Gastrocnemius medialis (tissue), 4 donors: ENCODE measurements at regions not wholly inside any gene's neighbourhood (a gene's known extent, or its start where the extent isn't known, plus 50 kb on each side); places are given as distances from the start of the nearest gene placed in this dataset.

Experiments
- ATAC-seq, 2 donors: fragments of 150-250 bp; one replicate each; pipeline ENCODE4 v1.9.1; 2016
- DNase-seq, 2 donors: peaks; one replicate each; pipeline ENCODE4 v3.0.0-alpha.2; 2019
- H3K27ac ChIP-seq, 4 donors: fragments of 200-600 bp; sonication (generic); 1 replicate in 1 of 4; 2 replicates in 3 of 4; pipeline ENCODE4 v1.5.1; 2016 to 2018; ENCODE audit warnings: mild to moderate bottlenecking in 2 of 4, moderate library complexity in 1 of 4
- H3K27me3 ChIP-seq, 3 donors: fragments of 200-600 bp; sonication (generic) in 2 of 3; 1 replicate in 1 of 3; 2 replicates in 2 of 3; pipeline versions ENCODE4 v1.5.1 to v1.6.0; 2016 to 2019; ENCODE audit warnings: mild to moderate bottlenecking in 1 of 3, moderate library complexity in 1 of 3
- H3K36me3 ChIP-seq, 2 donors: fragments of 200-600 bp; sonication (generic) in 1 of 2; one replicate each; pipeline ENCODE4 v1.5.1; 2017 to 2018
- H3K4me1 ChIP-seq, 2 donors: fragments of 200-600 bp; sonication (generic) in 1 of 2; one replicate each; pipeline ENCODE4 v1.5.1; 2016 to 2017; ENCODE audit warnings: mild to moderate bottlenecking in 2 of 2
- H3K4me3 ChIP-seq, 4 donors: fragments of 200-600 bp; sonication (generic) in 3 of 4; 1 replicate in 1 of 4; 2 replicates in 3 of 4; pipeline ENCODE4 v1.5.1; 2016 to 2019; ENCODE audit warnings: mild to moderate bottlenecking in 2 of 4
- H3K9me3 ChIP-seq, 3 donors: fragments of 200-600 bp; sonication (generic) in 2 of 3; 1 replicate in 1 of 3; 2 replicates in 2 of 3; pipeline ENCODE4 v1.5.1; 2016 to 2019
- POLR2A ChIP-seq, 2 donors: fragments of 450-650 bp; IDR thresholded peaks; one replicate each; pipeline ENCODE4 v1.6.1; 2017; ENCODE audit warnings: antibody characterized with exemption in 2 of 2, mild to moderate bottlenecking in 2 of 2, moderate library complexity in 2 of 2
- in situ Hi-C, 4 donors: fragments of 200-750 bp; cut with MboI; loops; one replicate each; pipeline versions ENCODE4 v1.15.0 to v1.8.0; 2017; ENCODE audit warnings: low sequenced_read_pairs in 4 of 4
- intact Hi-C: fragments of 100-400 bp; cut with DNase I; formaldehyde crosslinking; loops from one replicate; pipeline ENCODE4 v1.15.1; 2023; ENCODE audit warnings: low total_unique reads
- TF ChIP-seq, protein P1 (sequence below), 5 experiments: fragments of 450-650 bp in 3 of 5; fragments of 200-600 bp in 2 of 5; sonication (generic) in 2 of 5; IDR thresholded peaks in 4 of 5; conservative IDR thresholded peaks in 1 of 5; 1 replicate in 4 of 5; 2 replicates in 1 of 5; pipeline ENCODE4 v1.5.1; 2016 to 2019; ENCODE audit warnings: antibody characterized with exemption in 5 of 5, mild to moderate bottlenecking in 3 of 5, moderate library complexity in 3 of 5

DNA sequence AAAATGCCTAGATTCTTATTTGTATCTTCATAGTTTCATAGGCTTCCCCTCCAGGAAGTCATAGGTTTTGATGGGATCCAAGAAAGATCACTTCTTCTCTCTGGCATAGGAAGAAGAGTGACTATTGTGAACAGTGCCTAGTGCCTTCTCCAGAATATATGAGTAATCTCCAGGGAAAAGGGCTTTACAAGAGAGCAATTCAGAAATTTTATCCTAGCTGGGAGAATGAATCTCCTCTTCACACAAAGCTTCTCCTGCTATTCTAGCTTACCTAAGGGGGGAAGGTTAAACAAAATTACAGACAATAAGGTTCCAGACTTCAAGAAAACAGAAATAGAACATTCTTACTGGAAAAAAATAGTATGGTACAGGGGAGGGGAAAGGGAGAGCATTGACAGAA, 1193.3 kb upstream of the CDH6 start:
- Histone ChIP-seq H3K27me3 (no peaks in the 10 kb centered on the region), H3K36me3 (no peaks in the 10 kb centered on the region), H3K9me3 (no peaks in the 10 kb centered on the region), H3K4me3 (no peak overlapping the region), H3K4me1 (no peaks in the 10 kb centered on the region), H3K27ac (no peak overlapping the region)
- ATAC-seq (no peak), DNase-seq (no peak)
- intact Hi-C loops, result no loop called here
- in situ Hi-C loops, result no loop called here
- TF ChIP-seq, protein P1, sequence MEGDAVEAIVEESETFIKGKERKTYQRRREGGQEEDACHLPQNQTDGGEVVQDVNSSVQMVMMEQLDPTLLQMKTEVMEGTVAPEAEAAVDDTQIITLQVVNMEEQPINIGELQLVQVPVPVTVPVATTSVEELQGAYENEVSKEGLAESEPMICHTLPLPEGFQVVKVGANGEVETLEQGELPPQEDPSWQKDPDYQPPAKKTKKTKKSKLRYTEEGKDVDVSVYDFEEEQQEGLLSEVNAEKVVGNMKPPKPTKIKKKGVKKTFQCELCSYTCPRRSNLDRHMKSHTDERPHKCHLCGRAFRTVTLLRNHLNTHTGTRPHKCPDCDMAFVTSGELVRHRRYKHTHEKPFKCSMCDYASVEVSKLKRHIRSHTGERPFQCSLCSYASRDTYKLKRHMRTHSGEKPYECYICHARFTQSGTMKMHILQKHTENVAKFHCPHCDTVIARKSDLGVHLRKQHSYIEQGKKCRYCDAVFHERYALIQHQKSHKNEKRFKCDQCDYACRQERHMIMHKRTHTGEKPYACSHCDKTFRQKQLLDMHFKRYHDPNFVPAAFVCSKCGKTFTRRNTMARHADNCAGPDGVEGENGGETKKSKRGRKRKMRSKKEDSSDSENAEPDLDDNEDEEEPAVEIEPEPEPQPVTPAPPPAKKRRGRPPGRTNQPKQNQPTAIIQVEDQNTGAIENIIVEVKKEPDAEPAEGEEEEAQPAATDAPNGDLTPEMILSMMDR (IDR thresholded peaks at IDR 0.05 in 4 of 5, conservative IDR thresholded peaks at IDR 0.05 in 1 of 5), result no peak
- no peak for TF ChIP-seq POLR2A (IDR thresholded peaks at IDR 0.05)

DNA sequence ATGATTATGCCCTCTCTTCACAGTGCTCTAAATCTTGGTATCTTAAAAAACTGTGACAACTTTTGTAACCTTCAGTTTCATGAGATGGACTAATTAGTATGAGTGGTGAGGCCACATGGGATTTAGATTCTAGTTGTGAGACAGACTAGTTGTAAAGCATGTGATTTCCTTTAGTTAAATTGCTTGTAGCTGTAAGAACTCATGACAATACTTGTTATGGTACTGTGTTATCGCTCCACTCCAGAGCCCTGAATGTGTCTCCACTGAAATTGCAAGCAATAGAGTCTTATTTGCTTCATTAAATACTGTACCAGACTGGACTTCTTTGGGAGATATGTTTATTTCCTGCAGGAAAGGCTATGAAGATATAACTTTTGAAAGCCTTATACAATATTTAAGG, 1198.3 kb upstream of the CDH6 start:
- ATAC-seq (no peak), DNase-seq (no peak)
- intact Hi-C loops (no loop called here), in situ Hi-C loops (no loop called here)
- no peak for TF ChIP-seq POLR2A (IDR thresholded peaks at IDR 0.05)
- TF ChIP-seq, protein P1 (IDR thresholded peaks at IDR 0.05 in 4 of 5, conservative IDR thresholded peaks at IDR 0.05 in 1 of 5), result no peak
- Histone ChIP-seq H3K4me1 (no peaks in the 10 kb centered on the region), H3K27me3 (no peaks in the 10 kb centered on the region), H3K36me3 (no peaks in the 10 kb centered on the region), H3K4me3 (no peak overlapping the region), H3K9me3 (no peaks in the 10 kb centered on the region), H3K27ac (no peak overlapping the region)

DNA sequence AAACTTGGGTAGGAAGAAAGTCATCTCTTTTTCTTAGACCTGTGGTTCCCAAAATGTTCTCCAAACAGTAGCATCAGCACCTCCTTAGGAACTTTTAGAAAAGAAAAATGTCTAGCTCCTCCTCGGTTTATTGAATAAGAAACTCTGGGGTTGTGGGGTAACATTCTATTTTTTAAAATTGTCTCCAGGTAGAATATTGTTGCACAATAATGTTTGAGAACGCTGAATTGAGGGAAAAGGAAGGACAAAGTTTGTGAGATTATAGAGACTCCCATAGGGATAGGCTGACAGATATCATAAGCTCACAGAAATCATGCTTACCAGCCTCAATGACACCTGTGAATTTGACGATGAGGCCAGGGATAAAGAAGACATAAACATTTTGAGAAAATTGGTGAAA, 1199.0 kb upstream of the CDH6 start:
- DNase-seq, result no peak

DNA sequence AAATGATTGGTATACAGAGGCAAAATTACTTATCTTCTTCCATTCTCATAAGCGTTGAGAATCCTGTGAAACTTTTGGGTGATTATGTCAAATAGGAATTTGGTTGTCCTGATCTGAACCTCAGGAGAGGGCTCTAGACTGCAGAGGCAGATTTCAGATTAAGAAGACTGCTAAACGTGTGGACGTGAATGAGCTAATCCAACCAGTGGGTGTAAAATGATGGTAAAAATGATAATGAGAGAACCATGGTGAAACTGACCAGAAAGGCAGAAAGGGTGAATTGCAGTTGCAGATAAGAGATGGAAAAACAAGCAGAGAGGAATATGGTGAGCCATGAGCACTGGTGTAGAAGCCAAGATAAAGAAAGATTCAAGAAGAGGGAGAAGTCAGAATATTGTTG, 1200.2 kb upstream of the CDH6 start:
- DNase-seq, result no peak
- in situ Hi-C loops, result no loop called here

More for the DNA sequence above, 1199.0 kb upstream of the CDH6 start:
- H3K27me3 ChIP-seq, result no peaks in the 10 kb centered on the region
- H3K4me1 ChIP-seq, result no peaks in the 10 kb centered on the region
- no peak for TF ChIP-seq POLR2A (IDR thresholded peaks at IDR 0.05)
- TF ChIP-seq, protein P1 (IDR thresholded peaks at IDR 0.05 in 4 of 5, conservative IDR thresholded peaks at IDR 0.05 in 1 of 5), result no peak
- no peaks in the 10 kb centered on the region for H3K36me3 ChIP-seq
- H3K4me3 ChIP-seq, result no peak overlapping the region
- intact Hi-C loops, result no loop called here
- in situ Hi-C loops, result no loop called here
- no peaks in the 10 kb centered on the region for H3K9me3 ChIP-seq
- H3K27ac ChIP-seq, result no peak overlapping the region
- no peak for ATAC-seq

DNA sequence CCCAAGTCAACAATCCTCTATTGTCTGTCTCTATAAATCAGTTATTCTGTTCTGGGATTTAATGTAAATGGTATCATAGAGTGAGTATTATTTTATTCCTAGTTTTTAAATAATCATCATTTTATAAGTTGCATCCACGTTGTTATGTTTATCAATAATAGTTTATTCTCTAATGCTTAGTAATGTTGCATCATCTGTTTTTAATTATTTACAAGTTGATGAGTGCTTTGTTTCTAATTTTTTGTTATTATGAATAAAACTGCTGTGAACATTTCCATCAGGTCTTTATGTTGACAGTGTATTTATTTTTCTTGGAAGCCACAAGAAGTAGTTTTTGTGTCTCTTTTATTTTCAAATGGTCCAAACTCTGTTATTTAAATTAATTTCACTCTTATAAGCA, 1201.2 kb upstream of the CDH6 start:
- DNase-seq, result no peak
- in situ Hi-C loops (no loop called here), intact Hi-C loops (no loop called here)
- Histone ChIP-seq H3K9me3 (no peaks in the 10 kb centered on the region), H3K27me3 (no peaks in the 10 kb centered on the region), H3K4me3 (no peak overlapping the region), H3K36me3 (no peaks in the 10 kb centered on the region), H3K27ac (no peak overlapping the region), H3K4me1 (no peaks in the 10 kb centered on the region)
- TF ChIP-seq, protein P1 (IDR thresholded peaks at IDR 0.05 in 4 of 5, conservative IDR thresholded peaks at IDR 0.05 in 1 of 5), result no peak
- no peak for TF ChIP-seq POLR2A (IDR thresholded peaks at IDR 0.05)
- no peak for ATAC-seq

More for the DNA sequence above, 1200.2 kb upstream of the CDH6 start:
- H3K36me3 ChIP-seq, result no peaks in the 10 kb centered on the region
- no peak overlapping the region for H3K4me3 ChIP-seq
- H3K27me3 ChIP-seq, result no peaks in the 10 kb centered on the region
- no peak for TF ChIP-seq POLR2A (IDR thresholded peaks at IDR 0.05)
- TF ChIP-seq, protein P1 (IDR thresholded peaks at IDR 0.05 in 4 of 5, conservative IDR thresholded peaks at IDR 0.05 in 1 of 5), result no peak
- no peaks in the 10 kb centered on the region for H3K9me3 ChIP-seq
- no peak overlapping the region for H3K27ac ChIP-seq
- H3K4me1 ChIP-seq, result no peaks in the 10 kb centered on the region
- no peak for ATAC-seq
- intact Hi-C loops, result no loop called here
